Neural cell (in vitro differentiated cells): ENCODE measurements at regions not wholly inside any gene's neighbourhood (a gene's known extent, or its start where the extent isn't known, plus 50 kb on each side); places are given as distances from the start of the nearest gene placed in this dataset.

Source experiments
- H2AFZ ChIP-seq: fragments of 200-600, 300-800 bp; sonication (generic), shearing (Covaris generic); 2 replicates; pipeline ENCODE4 v1.6.0; 2014; ENCODE audit warnings: low read depth, mild to moderate bottlenecking, antibody characterized with exemption, low read length, moderate library complexity
- H3F3A ChIP-seq: fragments of 200-600 bp; shearing (Covaris generic); 2 replicates; pipeline ENCODE4 v1.6.1; 2016; ENCODE audit warnings: mild to moderate bottlenecking, moderate library complexity, mixed read lengths, antibody characterized with exemption, low read length; ENCODE audit not compliant: insufficient read depth, poor library complexity, severe bottlenecking
- H3K27ac ChIP-seq: fragments of 200-600, 300-800 bp; sonication (generic), shearing (Covaris generic); 2 replicates; pipeline ENCODE4 v1.5.1; 2014; ENCODE audit warnings: mild to moderate bottlenecking, low read length, moderate library complexity
- H3K27me3 ChIP-seq: fragments of 300-800, 200-600 bp; sonication (generic), shearing (Covaris generic); 2 replicates; pipeline ENCODE4 v1.6.0; 2014; ENCODE audit warnings: mild to moderate bottlenecking, low read depth, low read length, moderate library complexity; ENCODE audit not compliant: insufficient read depth
- H3K36me3 ChIP-seq: fragments of 300-800, 200-600 bp; sonication (generic), shearing (Covaris generic); 2 replicates; pipeline ENCODE4 v1.5.1; 2014; ENCODE audit warnings: mild to moderate bottlenecking, antibody characterized with exemption, low read length, moderate library complexity; ENCODE audit not compliant: insufficient read depth
- H3K4me2 ChIP-seq: fragments of 300-800, 200-600 bp; sonication (generic), shearing (Covaris generic); 2 replicates; pipeline ENCODE4 v1.6.0; 2014; ENCODE audit warnings: mild to moderate bottlenecking, low read length
- H3K4me3 ChIP-seq: fragments of 300-800, 200-600 bp; sonication (generic), shearing (Covaris generic); 2 replicates; pipeline ENCODE4 v1.5.1; 2014; ENCODE audit warnings: mild to moderate bottlenecking, low read length, moderate library complexity
- H3K79me2 ChIP-seq: fragments of 200-600 bp; shearing (Covaris generic); replicated peaks from 2 replicates; pipeline ENCODE4 v1.6.0; 2014; ENCODE audit warnings: mild to moderate bottlenecking, low read length, moderate library complexity; ENCODE audit not compliant: insufficient read depth
- H3K9ac ChIP-seq: fragments of 300-800, 200-600 bp; sonication (generic), shearing (Covaris generic); 2 replicates; pipeline ENCODE4 v1.6.1; 2016; ENCODE audit warnings: mild to moderate bottlenecking, low read length, mixed read lengths
- H3K9me2 ChIP-seq: fragments of 200-600 bp; shearing (Covaris generic); 2 replicates; pipeline ENCODE4 v1.6.1; 2016; ENCODE audit warnings: mild to moderate bottlenecking, low read length, mixed read lengths; ENCODE audit not compliant: insufficient read depth
- H3K9me3 ChIP-seq: fragments of 200-600, 300-800 bp; sonication (generic), shearing (Covaris generic); 2 replicates; pipeline ENCODE4 v1.6.1; 2016; ENCODE audit warnings: mild to moderate bottlenecking, mixed run types, low read length, moderate library complexity, mixed read lengths
- H4K20me1 ChIP-seq: fragments of 200-600 bp; shearing (Covaris generic); 2 replicates; pipeline ENCODE4 v1.6.1; 2016; ENCODE audit warnings: mild to moderate bottlenecking, mixed run types; ENCODE audit not compliant: insufficient read depth
- CTCF ChIP-seq: fragments of 450-650 bp; IDR thresholded peaks from 2 replicates; pipeline ENCODE4 v1.5.1; 2014; ENCODE audit warnings: antibody characterized with exemption, mild to moderate bottlenecking, moderate library complexity; ENCODE audit not compliant: poor library complexity, severe bottlenecking
- EP300 ChIP-seq: fragments of 450-650 bp; conservative IDR thresholded peaks from 2 replicates; pipeline ENCODE4 v1.6.1; 2014; ENCODE audit warnings: antibody characterized with exemption, mild to moderate bottlenecking, moderate library complexity; ENCODE audit not compliant: poor library complexity, severe bottlenecking
- EZH2 ChIP-seq: fragments of 200-600, 300-800 bp; shearing (Covaris generic), sonication (generic); IDR thresholded peaks from 2 replicates; pipeline ENCODE4 v1.6.1; 2014; ENCODE audit warnings: antibody characterized with exemption, low read length, borderline replicate concordance, mild to moderate bottlenecking; ENCODE audit not compliant: insufficient read depth, poor library complexity, severe bottlenecking
- MXI1 ChIP-seq: fragments of 450-650 bp; conservative IDR thresholded peaks from 2 replicates; pipeline ENCODE4 v1.6.1; 2014; ENCODE audit warnings: antibody characterized with exemption, mild to moderate bottlenecking; ENCODE audit not compliant: poor library complexity, severe bottlenecking
- POLR2AphosphoS5 ChIP-seq: IDR thresholded peaks from 2 replicates; pipeline ENCODE4 v1.6.1; 2012
- RAD21 ChIP-seq: fragments of 450-650 bp; conservative IDR thresholded peaks from 2 replicates; pipeline ENCODE4 v1.6.1; 2014; ENCODE audit warnings: antibody characterized with exemption, mild to moderate bottlenecking, moderate library complexity
- REST ChIP-seq: IDR thresholded peaks from 2 replicates; pipeline ENCODE4 v1.6.1; 2012; ENCODE audit warnings: borderline replicate concordance
- SMC3 ChIP-seq: fragments of 450-650 bp; conservative IDR thresholded peaks from 2 replicates; pipeline ENCODE4 v1.6.1; 2014; ENCODE audit warnings: antibody characterized with exemption, mild to moderate bottlenecking, moderate library complexity; ENCODE audit not compliant: poor library complexity
- TAF1 ChIP-seq: IDR thresholded peaks from 2 replicates; pipeline ENCODE4 v1.6.1; 2012; ENCODE audit warnings: low read depth

DNA sequence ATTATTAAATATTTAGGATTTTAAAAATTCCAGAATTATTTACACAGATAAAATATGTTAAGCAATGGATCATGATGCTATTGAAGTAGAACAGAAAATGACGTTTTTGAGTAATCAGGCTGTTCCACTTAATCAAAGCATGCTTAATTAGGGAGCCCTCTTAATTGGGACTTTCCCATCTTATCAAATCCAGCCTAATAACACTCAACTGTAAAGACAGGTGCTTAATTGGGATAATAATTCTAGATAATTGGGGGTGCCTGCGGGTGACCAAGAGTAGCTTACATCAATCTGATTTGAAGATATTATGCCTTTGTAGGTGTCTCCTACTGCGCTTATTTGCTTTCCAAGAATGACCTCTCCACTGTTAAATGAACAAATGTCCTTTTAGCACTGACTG is 742.2 kb upstream of the SLITRK6 start:
- no peak overlapping the region for H2AFZ ChIP-seq
- no peaks in the 10 kb centered on the region for H3K79me2 ChIP-seq
- H3K27ac ChIP-seq = no peak overlapping the region
- no peaks in the 10 kb centered on the region for H3F3A ChIP-seq
- H3K9me3 ChIP-seq = no peaks in the 10 kb centered on the region
- no peak overlapping the region for H3K4me3 ChIP-seq
- H4K20me1 ChIP-seq = no peaks in the 10 kb centered on the region
- H3K9ac ChIP-seq = no peak overlapping the region
- TF ChIP-seq RAD21 = no peak
- TF ChIP-seq CTCF = no peak
- no peak for TF ChIP-seq TAF1
- TF ChIP-seq MXI1 = no peak
- no peak for TF ChIP-seq POLR2AphosphoS5
- no peaks in the 10 kb centered on the region for H3K27me3 ChIP-seq
- H3K4me2 ChIP-seq = no peak overlapping the region
- no peaks in the 10 kb centered on the region for H3K36me3 ChIP-seq
- no peaks in the 10 kb centered on the region for H3K9me2 ChIP-seq

- Histone ChIP-seq H3K9me2 (no peaks in the 10 kb centered on the region), H3K4me2 (no peak overlapping the region), H3K4me3 (no peak overlapping the region), H3K79me2 (no peaks in the 10 kb centered on the region), H2AFZ (no peak overlapping the region), H3K9ac (no peak overlapping the region), H3K27me3 (no peaks in the 10 kb centered on the region), H4K20me1 (no peaks in the 10 kb centered on the region), H3K27ac (no peak overlapping the region), H3K36me3 (no peaks in the 10 kb centered on the region), H3F3A (no peaks in the 10 kb centered on the region), H3K9me3 (no peaks in the 10 kb centered on the region)
- TF ChIP-seq EZH2 = no peak
- TF ChIP-seq MXI1 = no peak
- peak; percentile 27 for TF ChIP-seq POLR2AphosphoS5
- no peak for TF ChIP-seq EP300
- TF ChIP-seq REST = no peak
- no peak for TF ChIP-seq RAD21
- TF ChIP-seq SMC3 = no peak
- TF ChIP-seq CTCF = no peak
Observed at GRCh38 chr13:86554066-86554465, 754.8 kb upstream of the SLITRK6 start.
